ENCODE measurements at regions not wholly inside any gene's neighbourhood (a gene's known extent, or its start where the extent isn't known, plus 50 kb on each side); places are given as distances from the start of the nearest gene placed in this dataset.

- DNase-seq = no peak
These were observed 595.8 kb upstream of the EEF2KMT start for GRCh38 chr16:5693426-5693825.

GRCh38 chr16:5681966-5682365, 584.4 kb upstream of the EEF2KMT start:
- DNase-seq = no peak

GRCh38 chr16:5678371-5678770, 580.8 kb upstream of the EEF2KMT start:
- DNase-seq = no peak

GRCh38 chr16:5671421-5671820, 573.8 kb upstream of the EEF2KMT start:
- no peak for DNase-seq

DNA sequence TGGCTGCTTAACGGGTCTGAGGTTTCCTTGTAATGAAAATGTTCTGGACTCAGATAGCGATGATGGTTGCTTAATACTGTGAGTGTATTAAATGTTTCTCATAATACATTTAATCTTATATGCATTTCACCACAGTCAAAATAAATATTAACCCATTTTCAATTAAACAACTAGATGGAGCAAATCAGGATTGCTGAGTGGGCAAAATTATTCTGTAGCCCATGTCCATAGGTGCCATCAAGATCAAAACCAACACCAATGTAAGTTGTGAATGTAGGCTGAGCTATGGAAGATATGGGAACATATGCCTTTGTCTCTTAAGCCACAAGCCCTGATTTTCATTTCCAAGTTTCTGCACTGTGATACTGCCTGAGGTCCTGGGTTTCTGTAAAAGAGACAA, 572.6 kb upstream of the EEF2KMT start:
- DNase-seq = no peak

DNA sequence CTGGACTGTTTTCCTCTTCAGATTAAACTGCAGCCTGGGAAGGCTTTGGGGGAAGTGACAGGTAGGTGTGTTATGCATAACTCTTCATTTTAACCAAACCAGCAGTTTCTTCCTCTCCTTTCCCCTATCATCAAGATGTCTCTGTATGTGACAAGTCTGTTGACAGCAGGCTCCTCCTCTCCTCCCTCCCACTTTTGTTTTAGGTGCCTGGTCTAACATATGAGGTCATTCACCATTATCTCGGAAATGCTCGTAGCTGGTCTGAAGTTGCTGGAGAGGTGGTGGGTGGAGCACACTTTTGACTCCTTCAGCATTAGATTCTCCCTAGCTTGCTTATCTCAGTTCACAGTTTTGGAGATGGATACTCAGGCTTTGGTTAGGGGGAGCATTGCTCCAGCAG, 571.0 kb upstream of the EEF2KMT start:
- no peak for DNase-seq

DNA sequence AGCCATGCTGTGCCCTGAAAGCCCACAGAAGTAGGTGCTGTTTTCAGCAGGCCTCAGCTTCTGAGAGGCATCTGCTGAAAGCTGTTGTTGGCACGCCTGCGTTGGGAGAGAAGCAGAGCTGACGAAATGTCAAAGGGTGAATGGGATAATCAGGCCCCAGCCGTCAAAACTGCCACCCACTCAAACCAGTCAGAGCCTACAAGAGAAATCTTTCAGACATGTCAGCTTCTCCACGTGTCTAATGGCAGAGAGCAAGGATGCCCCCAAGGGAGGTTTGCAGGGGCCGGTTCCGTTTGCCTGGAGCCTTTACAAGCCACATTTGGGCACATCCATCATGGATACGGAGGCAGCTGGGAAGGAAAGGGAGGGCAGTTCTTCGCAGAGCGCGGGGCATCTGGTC, 568.2 kb upstream of the EEF2KMT start:
- no peak for DNase-seq

- DNase-seq = no peak
These were observed 556.2 kb upstream of the EEF2KMT start for GRCh38 chr16:5653789-5654188.

GRCh38 chr16:5653041-5653440, 555.4 kb upstream of the EEF2KMT start:
- no peak for DNase-seq

DNA sequence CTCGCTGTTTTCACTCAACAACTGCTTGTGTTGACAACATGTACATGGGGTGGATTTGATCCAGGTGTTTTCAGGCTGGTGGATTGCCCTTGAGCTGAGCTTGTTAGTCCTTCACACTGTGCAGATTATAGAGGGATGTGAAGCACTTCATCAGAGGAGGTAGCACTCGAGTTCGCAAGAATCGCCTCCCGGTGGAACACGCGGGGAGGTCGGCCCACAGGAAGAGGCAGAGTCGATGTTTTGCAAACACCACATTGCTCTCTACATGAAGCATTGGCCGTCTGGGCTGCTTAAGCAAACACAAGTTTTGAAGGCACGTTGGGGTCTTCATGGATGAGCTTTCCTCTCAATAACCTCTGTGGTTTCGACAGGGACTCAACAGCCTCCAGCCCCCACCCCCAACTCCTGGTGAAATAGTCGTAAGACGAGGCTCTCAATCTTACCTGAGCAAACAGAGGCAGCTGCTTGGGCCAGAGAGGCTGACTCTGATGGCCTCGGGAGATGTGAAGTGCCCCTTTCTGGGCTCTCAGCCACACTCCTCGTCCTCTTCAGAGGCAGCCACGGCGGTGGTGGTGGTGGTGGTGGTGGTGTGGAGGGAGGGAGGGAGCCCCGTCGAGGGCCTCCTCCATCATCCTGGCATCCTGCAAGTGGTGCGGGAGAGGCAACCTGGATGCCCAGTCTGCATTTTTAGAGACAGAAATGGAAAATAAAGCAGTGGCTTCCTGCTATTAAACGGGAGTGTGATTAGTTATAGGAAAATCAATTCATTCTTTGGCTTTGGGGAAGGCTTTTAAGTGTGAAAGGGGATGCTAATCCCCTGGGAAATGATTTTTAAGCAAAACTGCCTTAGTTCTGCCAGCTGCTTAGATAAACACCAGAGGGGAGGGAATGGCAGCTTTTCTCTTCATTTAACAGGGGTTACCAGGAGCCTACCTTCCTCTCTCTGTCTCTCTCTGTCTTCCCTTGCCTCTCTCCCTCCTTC, 552.5 kb upstream of the EEF2KMT start:
- no peak for DNase-seq

DNA sequence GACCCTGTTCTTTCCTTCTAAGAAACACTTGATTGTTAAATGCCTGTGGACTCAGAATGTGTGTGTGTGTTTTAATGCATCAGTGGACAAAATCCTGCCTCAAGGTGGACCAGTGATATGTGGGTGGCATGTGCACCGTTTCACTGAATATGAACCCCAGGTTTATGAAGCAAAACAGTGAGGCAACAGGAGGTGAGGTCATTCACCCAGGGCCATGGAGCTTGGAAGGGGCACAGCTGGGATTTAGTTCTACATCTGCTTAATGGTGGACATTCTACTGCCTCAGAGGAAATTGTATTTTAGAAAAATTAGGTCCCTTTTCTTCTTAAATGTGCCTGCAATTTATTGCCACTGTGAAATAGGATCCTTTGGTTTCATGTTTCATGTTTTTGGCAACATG, 549.5 kb upstream of the EEF2KMT start:
- no peak for DNase-seq

DNA sequence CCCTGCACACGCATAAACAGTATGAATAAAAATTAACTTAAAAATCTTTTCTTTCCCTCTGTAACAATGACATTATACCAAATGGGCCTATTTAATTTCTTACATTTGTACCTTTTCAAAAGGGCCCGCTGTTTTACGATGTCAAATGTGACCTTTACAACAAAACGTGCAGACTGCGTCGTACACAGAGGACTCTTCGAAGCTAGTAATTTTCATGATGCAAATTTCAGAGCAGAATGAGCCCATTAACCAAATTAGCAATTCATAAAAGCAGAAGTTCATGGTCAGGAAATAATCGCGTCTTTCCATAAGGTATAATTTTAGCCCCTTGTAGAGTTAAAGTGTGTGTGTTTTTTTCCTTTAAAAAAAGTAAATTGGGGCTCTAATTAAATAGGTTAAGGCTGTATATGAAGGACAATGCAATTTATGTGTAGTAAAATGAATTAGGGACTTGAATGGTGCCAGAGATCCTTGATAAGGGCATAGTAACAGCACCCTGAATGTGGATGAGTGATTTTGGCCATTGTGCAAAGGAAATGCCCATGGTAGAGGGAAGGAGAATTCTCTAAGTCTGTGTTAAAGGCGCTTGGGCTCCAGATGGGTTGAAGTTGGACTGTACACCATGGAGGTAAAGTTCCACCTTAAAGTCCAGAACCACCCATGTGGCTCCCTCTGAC, 546.4 kb upstream of the EEF2KMT start:
- no peak for DNase-seq

GRCh38 chr16:5642436-5642835, 544.8 kb upstream of the EEF2KMT start:
- DNase-seq = no peak

GRCh38 chr16:5642011-5642410, 544.4 kb upstream of the EEF2KMT start:
- no peak for DNase-seq

- no peak for DNase-seq
These were observed 543.3 kb upstream of the EEF2KMT start for GRCh38 chr16:5640883-5641282.

GRCh38 chr16:5639531-5639930, 541.9 kb upstream of the EEF2KMT start:
- DNase-seq = no peak

- no peak for DNase-seq
These were observed 537.7 kb upstream of the EEF2KMT start for GRCh38 chr16:5635331-5635730.

GRCh38 chr16:5634666-5635180, 537.1 kb upstream of the EEF2KMT start:
- DNase-seq = no peak

- DNase-seq = no peak
These were observed 536.3 kb upstream of the EEF2KMT start for GRCh38 chr16:5633845-5634440.

GRCh38 chr16:5622234-5622884, 524.8 kb upstream of the EEF2KMT start:
- no peak for DNase-seq

DNA sequence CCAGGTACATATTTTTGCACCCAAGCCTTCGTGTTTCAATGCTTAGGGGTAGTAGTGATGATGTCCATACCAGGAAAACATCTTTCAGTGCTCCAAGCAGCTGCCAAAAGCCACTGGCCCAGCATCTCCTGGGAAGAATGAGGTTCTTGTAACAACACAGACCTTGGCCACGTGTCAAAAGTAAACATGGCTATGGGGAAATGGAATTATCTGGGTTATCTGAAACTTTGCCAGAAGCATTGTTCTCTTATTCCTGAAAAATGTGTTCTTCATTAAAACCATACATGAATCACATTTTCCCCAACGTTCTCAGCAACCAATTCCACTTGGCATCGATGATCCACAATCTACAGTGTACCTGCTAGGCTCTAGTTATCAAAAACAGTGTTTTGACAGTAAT, 524.2 kb upstream of the EEF2KMT start:
- DNase-seq = no peak

GRCh38 chr16:5619304-5619703, 521.7 kb upstream of the EEF2KMT start:
- no peak for DNase-seq

DNA sequence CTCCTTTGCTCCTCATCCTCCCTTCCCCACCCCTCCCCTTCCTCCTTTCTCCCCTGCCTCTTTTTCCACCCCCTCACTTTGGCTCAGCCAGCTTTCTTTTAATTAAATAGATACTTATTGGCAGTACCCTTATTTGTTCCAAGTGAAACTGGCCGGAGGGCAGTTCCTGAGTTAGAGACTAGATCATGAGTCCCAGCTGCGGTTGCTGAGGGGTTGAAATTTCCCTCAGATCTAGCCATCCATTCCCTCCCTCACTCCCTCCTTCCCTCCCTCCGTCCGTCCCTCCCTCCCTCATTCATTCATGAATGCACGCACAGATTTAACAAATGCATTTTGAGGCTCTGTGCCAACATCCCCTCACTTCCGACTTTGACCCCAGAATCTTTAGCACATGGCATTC, 519.2 kb upstream of the EEF2KMT start:
- no peak for DNase-seq
